NCI-H187 treated with DMSO at 0.1 percent for 48 hours (cell line): ENCODE measurements at regions not wholly inside any gene's neighbourhood (a gene's known extent, or its start where the extent isn't known, plus 50 kb on each side); places are given as distances from the start of the nearest gene placed in this dataset.

Experiments used
- DNase-seq: peaks from one replicate; lab custom pipeline; 2025; lab: John Stamatoyannopoulos, UW

DNA sequence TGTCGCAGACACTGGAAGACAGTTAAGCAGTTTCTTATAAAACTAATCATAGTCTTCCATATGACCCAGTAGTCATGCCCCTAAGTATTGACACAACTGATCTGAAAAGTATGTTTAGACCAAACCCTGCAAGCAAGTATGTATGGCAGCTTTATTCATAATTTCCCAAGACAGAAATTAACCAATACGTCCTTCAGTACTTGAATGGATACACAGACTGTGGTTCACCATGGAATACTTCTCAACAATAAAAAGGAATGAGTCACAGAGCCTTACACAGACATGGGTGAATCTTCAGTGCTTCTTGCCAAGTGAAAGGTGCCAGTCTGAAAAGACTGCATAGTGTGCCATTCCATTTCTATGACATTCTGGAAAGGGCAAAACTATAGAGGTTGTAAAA is 50.2 kb upstream of the AKR1E2 start:
- no peak for DNase-seq

DNA sequence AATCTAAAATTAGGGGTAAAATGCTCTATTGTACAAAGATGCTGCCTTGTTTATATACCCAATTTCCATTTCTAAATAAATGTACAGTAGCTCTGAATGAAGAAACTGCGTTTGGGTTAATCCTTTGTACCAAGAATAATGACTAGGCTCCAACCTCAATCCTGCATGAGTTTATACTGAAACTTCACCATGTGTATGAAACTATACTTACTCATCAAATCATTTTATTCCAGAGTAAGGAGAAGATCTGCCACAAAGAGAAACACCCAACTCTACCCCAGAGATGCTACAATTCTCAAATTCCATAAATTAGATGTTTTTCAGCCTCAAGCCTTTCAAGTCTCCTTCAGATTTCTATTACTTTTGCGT is 53.8 kb upstream of the AKR1E2 start:
- DNase-seq = no peak

DNA sequence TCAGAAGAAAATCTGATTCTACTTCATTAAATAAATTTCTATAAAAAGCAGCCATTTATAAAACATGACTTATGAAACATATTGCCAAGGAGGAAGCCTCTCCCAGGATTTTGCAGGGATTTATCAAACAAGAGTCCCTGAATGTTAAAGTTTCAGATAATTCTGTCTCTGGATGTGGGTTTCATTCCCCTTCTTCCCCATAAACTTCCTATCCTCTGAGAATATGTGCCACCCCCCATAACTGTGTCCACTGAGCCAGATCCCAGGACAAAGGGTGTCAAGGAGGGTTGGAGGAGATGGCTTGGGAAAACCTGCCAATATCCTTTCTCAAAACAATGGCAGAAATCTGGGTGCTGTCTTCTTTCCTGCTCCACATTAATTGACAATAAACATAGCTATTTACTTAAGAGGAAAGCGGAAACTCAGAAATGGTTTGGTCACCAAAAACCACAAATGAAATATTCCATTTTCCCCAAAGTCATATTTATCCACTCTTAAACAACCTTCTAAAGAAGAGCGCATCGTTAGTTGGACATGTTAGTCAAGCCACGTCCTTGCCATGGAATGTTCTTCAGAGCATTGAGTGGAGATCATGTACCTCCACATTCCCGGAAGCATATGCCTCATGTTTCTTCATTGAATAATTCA is 54.3 kb upstream of the AKR1E2 start:
- DNase-seq = no peak

DNA sequence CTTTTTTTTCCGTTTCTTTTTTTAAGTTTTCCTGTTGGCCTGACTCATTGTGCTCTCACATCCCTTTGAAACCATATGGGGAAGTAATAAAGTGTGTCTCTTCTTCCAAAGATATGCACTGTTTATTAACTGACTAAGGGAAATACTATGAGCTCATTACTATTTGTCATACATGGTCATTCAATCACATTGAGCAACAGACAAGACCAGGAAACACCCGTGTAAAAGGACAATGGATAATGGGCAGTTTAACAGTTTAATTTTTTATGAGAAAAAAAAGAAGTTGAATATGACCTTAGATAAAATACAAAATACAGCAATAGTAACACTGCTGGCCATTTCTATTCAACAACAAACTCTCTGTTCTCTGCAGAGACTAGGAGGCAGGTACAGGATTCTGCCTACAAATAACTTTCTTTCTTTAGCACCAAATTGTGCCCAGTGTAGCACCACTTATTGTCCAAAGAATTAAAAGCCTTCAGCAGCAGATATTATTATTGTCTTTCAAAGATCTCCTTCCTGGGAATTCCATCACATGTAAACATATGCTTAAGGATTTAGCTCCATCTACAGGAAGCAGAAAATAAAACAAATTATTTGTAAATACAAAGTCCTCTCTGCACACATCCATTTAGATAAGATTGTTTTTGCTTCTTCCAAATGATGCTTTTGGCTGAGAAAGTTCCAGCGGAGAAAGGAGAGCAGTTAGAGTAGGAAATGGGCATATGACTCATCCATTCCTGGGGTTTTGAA is 55.0 kb upstream of the AKR1E2 start:
- DNase-seq = no peak

DNA sequence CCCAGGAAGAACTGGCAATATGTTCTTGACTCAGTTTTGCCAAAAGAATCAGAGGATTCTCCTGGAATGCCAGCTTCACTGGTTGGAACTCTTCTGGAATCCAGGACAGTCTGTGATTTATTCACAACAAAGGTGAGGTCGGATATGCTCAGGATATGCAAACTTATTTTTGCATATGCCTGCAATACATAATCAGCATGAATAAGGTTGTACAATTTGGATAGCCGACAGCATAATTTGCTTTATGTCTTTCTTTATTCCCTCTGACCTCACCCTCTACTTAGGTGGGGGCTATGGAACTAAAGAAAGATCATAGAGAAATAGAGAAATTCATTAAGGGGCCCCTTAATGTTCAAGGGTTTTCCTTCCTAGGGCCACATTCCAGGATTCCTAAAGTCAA is 57.6 kb upstream of the AKR1E2 start:
- no peak for DNase-seq

GRCh38 chr10:4767033-4767814 is 58.8 kb upstream of the AKR1E2 start:
- no peak for DNase-seq

DNA sequence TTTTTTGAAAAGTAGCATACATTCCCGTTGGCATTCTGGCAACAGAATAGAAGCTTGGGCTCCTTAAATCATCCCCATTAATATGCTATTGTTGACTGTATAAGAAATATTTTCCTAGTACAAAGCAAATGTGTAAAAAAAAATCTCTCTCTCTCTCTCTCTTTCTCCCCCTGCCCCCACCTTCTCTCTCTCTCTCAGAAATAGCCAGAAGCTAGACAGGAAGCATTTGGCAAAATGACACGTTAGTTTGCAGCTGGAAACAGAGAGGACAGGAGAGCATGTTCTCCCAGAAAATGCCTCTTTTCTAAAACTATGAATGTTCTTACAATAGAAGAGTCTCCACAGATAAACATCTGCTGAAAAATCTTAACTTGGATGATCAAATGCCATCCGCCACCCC is 59.6 kb upstream of the AKR1E2 start:
- DNase-seq = no peak

- no peak for DNase-seq
These were observed 60.6 kb upstream of the AKR1E2 start for GRCh38 chr10:4765428-4765827.

DNA sequence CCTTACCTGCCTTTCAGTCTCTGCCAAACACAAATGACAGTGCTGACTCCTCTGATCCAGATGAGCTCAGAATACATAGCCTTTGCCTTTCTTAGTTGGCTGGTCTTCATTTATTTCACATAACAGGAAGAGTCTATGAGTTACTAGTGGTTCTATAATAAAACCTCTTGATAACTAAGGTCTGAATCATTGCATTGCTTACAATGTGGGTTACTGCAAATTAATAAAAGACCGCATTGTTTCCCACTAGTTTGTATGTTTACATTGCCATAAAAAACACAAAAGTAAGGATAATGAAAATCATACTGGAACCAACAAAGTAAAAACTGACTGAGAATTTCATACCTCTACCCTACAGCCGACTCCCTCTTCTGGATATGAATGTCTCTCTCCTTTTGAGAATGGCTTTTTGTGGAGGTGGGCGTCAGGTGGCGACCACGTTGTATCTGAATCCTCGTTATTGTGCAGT is 62.0 kb upstream of the AKR1E2 start:
- DNase-seq = no peak

DNA sequence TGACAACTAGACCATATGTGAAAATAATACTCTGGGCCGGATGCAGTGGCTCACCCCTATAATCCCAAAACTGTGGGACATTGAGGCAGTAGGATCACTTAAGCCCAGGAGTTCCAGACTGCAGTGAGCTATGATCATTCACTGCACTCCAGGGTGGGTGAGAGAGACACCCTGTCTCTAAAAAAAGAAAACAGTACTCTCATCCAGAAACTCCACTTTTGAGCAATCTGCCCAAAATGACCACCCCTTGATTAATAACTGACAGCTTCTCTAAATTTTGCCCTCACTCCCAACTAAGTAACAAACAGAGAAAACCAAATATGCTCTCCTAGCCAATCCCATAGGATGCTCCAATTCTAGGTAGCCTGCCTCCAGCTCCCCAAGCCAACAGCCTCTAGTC is 62.5 kb upstream of the AKR1E2 start:
- DNase-seq = no peak

DNA sequence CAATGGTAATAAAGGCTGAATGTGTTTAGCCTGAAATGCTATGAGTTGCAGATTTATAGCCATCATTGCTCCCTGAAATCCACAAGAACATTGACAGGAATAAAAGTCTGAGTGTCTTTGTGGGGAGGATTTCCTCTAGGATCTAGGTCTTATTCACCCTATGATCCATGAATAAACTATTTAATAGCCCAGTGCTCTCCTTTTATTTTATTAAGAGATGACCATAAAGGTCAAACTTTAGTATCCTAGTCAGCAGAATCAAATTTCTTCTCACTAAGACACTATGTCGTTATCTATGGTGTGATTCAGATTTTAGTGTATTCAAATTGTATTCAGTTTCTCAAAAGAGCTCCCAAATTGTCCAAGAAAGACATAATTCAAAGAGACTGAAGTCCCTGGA is 67.8 kb upstream of the AKR1E2 start:
- DNase-seq = no peak

- DNase-seq = no peak
These were observed 70.6 kb upstream of the AKR1E2 start for GRCh38 chr10:4755286-4755989.

DNA sequence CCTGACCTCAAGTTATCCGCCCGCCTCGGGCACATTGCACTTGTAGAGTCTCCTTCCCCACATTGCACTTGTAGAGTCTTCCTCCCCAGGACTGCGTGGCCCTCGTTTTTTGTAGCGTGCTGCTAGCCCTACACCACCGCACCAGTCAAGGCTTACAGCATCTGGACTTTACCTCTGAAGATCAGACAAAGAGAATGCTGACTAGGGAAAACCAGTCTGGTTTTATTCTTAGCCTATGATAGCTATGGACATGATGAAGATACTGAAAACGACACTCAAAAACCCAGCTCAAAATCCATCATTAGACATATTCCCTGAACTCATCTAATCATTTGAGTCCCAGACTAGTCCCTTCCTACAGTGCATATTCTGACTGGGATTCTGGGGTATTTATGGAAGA is 71.9 kb upstream of the AKR1E2 start:
- no peak for DNase-seq

DNA sequence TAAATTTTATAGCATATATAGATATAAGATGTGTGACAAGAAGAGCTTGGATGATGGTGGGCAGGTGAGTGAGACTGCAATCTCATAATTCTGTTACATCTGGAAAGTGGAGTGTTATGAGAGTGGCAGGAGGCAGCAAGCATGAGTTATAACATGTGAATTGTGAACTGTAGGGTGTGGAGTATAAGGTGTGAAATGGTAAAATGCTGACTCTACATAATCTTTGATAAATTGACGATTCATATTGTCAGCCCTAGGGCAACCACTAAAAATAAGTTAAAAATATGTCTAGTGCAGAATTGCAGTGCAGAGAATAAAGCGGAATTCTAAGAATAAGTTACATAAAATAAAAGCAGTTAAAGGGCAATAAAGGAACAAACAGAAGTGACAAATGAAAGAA is 74.8 kb upstream of the AKR1E2 start:
- DNase-seq = no peak

DNA sequence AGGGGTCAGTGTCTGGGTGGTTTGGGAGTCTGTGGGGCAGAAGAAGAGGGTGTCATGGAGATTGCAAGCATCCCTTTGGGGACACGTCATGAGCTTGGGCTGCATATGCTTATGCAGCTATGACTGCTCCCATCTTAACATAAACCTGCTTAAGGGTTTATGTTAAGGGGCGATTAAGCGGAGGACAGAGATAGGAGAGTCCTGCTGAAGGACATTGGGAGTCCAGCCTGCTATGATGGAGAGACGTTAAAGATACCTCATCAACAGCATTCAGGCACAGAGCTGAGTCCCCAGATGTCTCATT is 76.8 kb upstream of the AKR1E2 start:
- no peak for DNase-seq

- no peak for DNase-seq
These were observed 77.3 kb upstream of the AKR1E2 start for GRCh38 chr10:4748491-4749270.

DNA sequence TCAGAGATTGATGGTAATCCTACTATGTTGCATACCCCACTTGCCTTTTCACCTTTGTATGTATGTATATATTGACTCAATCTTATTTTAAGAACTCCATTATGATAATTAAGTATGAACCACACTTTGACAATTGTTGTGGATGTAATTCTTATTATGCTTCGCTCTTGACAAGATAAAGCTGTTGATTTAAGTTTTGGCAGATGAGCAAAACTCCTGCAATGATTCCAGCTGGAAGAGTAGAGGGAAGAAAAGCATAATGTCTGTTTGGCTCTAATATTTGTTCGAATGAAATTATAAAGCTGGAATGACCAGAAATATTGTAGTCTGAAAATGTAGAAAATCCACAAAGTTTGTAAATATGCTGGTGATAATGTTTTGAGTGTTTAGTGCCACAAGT is 83.8 kb upstream of the AKR1E2 start:
- no peak for DNase-seq

DNA sequence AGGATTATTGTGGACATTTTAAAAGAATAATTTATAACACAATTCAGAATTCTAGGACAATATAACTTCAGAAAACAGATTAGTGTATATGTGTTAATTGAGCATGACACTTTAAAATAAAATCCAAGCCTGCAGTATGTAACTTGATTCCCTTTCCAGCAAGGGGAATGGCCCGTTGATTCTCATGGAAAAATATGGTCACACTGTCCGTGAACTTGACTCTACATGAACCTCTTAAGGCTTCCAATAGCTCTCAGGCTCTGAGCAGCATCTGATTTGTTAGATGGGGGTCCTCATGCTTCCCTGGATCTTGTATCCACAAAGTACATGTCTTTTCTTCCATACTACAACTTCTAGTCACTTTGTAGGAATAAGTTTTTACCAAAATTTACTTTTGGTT is 85.5 kb upstream of the AKR1E2 start:
- no peak for DNase-seq

GRCh38 chr10:4736608-4737007 is 89.4 kb upstream of the AKR1E2 start:
- no peak for DNase-seq

DNA sequence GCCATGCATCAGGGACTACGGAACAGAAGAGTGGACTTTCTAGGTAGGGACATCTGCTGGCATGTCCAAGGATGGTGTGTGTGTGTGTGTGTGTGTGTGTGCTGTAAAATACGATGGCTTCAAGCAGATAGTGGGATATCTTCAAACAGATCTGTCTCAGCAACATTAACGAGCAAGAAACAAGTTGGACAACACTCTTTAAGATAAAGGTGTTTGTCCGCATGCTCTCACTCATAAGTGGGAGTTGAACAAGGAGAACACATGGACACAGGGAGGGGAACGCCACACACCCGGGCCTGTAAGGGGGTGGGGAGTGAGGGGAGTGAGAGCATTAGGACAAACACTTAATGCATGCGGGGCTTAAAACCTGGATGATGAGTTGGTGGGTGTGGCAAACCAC is 89.8 kb upstream of the AKR1E2 start:
- DNase-seq = no peak

GRCh38 chr10:4733843-4734224 is 92.2 kb upstream of the AKR1E2 start:
- no peak for DNase-seq
